ENCODE measurements at regions not wholly inside any gene's neighbourhood (a gene's known extent, or its start where the extent isn't known, plus 50 kb on each side); places are given as distances from the start of the nearest gene placed in this dataset.

DNA sequence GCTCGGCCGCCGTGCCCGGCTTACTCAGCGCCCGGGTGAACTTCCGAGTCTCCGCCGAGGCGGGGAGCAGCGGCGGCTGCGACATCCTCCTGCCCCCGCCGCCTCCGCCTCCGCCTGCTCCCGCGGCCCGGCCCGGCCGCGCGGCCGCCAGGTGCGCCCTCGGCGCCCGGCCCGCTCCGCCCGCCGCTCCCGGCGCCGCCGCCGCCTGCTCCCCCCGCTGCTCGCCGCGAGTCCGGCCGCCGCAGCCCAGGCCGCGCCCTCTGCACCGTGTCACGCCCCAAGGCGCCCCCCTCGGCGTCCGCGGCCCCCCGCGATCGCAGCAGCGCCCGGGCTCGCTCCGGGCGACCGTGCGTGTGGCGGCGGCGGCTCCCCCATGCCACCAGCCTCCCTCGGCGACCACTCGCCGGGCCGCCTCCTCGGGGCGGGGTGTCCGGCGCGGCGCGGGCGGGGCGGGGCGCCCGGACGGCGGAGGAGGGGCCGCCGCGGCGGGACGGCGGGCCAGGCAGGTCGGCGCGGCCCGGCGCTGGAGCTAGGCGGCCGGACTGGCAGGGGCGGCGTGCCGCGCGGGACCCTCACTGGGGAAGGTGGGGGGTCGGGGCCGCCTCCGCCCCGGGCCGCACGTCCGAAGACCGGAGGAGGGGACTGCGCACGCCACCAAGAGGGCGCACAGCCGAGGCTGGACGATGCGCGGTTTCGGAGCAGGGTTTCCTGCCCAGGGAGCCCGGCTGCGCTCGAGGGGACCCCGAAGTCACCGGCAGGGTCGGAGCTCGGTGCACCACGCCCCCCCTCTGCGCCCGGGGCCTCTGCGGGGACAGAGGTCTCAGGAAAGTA is 108.6 kb upstream of the DOCK9 start:
- Histone ChIP-seq H3K4me3 (ENCODE audit: control insufficient read depth in 2 of 3, extremely low read depth in 1 of 3, insufficient read depth in 2 of 3, low read depth in 1 of 3, low read length in 3 of 3) (peak overlapping the region; percentile 81 to 84 (median 83)), H3K27me3 (ENCODE audit: control insufficient read depth, extremely low read depth, insufficient read depth, low read length) (no peaks in the 10 kb centered on the region), H3K4me2 (ENCODE audit: control insufficient read depth, extremely low read depth, insufficient read depth, low read depth, low read length) (peak overlapping the region; percentile 88), H3K9ac (ENCODE audit: control insufficient read depth, extremely low read depth, insufficient read depth, low read length) (peak overlapping the region; percentile 88), H2AFZ (ENCODE audit: control insufficient read depth, low read length) (peak overlapping the region; percentile 80), H3K9me3 (ENCODE audit: control insufficient read depth, low read depth, low read length) (no peaks in the 10 kb centered on the region), H3K4me1 (ENCODE audit: control insufficient read depth, extremely low read depth, insufficient read depth, low read length) (peaks cover 14% of the 10 kb centered on the region), H3K79me2 (ENCODE audit: control insufficient read depth, insufficient read depth, low read length) (peaks cover 45% of the 10 kb centered on the region), H4K20me1 (ENCODE audit: control insufficient read depth, extremely low read depth, insufficient read depth, low read length) (no peaks in the 10 kb centered on the region), H3K27ac (ENCODE audit: control insufficient read depth, insufficient read depth, low read length) (peak overlapping the region; percentile 83), H3K36me3 (ENCODE audit: control insufficient read depth in 2 of 2, extremely low read depth in 1 of 2, insufficient read depth in 2 of 2, low read length in 2 of 2) (no peaks in the 10 kb centered on the region), H3K9me1 (ENCODE audit: control insufficient read depth, extremely low read depth, insufficient read depth, low read length) (no peaks in the 10 kb centered on the region)
- dilution Hi-C loops (cut with MboI; ENCODE audit: extremely low pct_ligation_motif_present, low sequenced_read_pairs), result no loop called here
- no peak for FAIRE-seq
- no peak for TF ChIP-seq EZH2 (IDR thresholded peaks at IDR 0.05; ENCODE audit: low read length)
- TF ChIP-seq CTCF (optimal IDR thresholded peaks at IDR 0.05 in 1 of 3, IDR thresholded peaks at IDR 0.05 in 1 of 3, conservative IDR thresholded peaks at IDR 0.05 in 1 of 3; ENCODE audit: extremely low read depth in 1 of 3, insufficient read depth in 2 of 3, low read length in 3 of 3), result no peak
- DNase-seq (ENCODE audit: low read depth, low spot score), result no peak

DNA sequence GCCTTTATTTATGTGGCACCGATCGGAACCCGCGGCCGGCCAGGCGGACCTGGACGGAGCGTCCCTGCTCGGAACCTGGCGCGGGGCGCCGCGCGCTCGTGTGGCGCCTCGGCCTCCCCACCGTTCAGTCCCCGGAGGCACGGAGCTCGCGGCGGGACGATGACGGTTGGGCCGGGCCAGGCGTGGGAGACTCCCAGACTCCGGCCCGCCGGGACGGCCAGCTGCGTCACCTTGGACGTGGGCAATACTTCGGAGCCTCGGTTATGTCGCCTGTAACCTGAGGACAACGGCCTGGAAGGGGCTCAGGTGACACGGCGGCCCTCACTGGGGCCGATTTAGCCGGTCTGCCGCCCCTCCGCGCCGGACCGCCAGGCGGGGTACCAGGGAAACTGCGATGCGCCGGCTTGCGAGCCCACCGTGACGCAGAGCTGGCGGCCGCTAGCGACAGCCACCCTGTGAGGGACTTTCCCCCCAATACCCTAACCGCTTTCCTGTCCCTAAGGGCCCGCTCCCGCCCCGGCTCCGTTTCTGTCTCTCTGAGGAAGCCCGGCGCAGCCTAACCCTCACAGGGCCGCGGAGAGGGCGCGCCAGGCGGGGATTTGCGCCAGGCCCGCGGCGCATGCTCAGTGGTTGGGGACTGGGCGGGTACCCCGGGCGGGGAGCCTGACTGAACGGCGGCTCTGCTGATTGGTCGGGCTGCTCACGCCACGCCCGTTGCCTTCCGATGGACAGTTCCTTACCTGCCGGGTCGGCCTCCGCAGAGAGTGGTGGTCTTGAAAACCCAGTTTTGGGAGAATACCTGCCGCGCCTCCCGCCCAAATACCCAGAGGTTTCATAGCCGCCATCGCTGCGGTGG is 109.5 kb upstream of the DOCK9 start:
- H3K4me1 ChIP-seq (ENCODE audit: control insufficient read depth, extremely low read depth, insufficient read depth, low read length), result peaks cover 14% of the 10 kb centered on the region
- H3K27ac ChIP-seq (ENCODE audit: control insufficient read depth, insufficient read depth, low read length), result peak overlapping the region; percentile 83
- no peaks in the 10 kb centered on the region for H3K36me3 ChIP-seq (ENCODE audit: control insufficient read depth in 2 of 2, extremely low read depth in 1 of 2, insufficient read depth in 2 of 2, low read length in 2 of 2)
- peak overlapping the region; percentile 88 for H3K4me2 ChIP-seq (ENCODE audit: control insufficient read depth, extremely low read depth, insufficient read depth, low read depth, low read length)
- DNase-seq (ENCODE audit: low read depth, low spot score), result peak; percentile 23
- H3K4me3 ChIP-seq (ENCODE audit: control insufficient read depth in 2 of 3, extremely low read depth in 1 of 3, insufficient read depth in 2 of 3, low read depth in 1 of 3, low read length in 3 of 3), result peak overlapping the region; percentile 81 to 84 (median 83)
- no peaks in the 10 kb centered on the region for H3K27me3 ChIP-seq (ENCODE audit: control insufficient read depth, extremely low read depth, insufficient read depth, low read length)
- H3K9me3 ChIP-seq (ENCODE audit: control insufficient read depth, low read depth, low read length), result no peaks in the 10 kb centered on the region
- peak overlapping the region; percentile 91 for H2AFZ ChIP-seq (ENCODE audit: control insufficient read depth, low read length)
- no peaks in the 10 kb centered on the region for H3K9me1 ChIP-seq (ENCODE audit: control insufficient read depth, extremely low read depth, insufficient read depth, low read length)
- dilution Hi-C loops (cut with MboI; ENCODE audit: extremely low pct_ligation_motif_present, low sequenced_read_pairs), result no loop called here
- peak; percentile 77 for FAIRE-seq
- H3K79me2 ChIP-seq (ENCODE audit: control insufficient read depth, insufficient read depth, low read length), result peaks cover 39% of the 10 kb centered on the region
- no peaks in the 10 kb centered on the region for H4K20me1 ChIP-seq (ENCODE audit: control insufficient read depth, extremely low read depth, insufficient read depth, low read length)
- peak overlapping the region; percentile 88 for H3K9ac ChIP-seq (ENCODE audit: control insufficient read depth, extremely low read depth, insufficient read depth, low read length)
- TF ChIP-seq CTCF (optimal IDR thresholded peaks at IDR 0.05 in 1 of 3, IDR thresholded peaks at IDR 0.05 in 1 of 3, conservative IDR thresholded peaks at IDR 0.05 in 1 of 3; ENCODE audit: extremely low read depth in 1 of 3, insufficient read depth in 2 of 3, low read length in 3 of 3), result peak in 1 of 3 experiments; percentile 39
- no peak for TF ChIP-seq EZH2 (IDR thresholded peaks at IDR 0.05; ENCODE audit: low read length)
